PC-3 (cell line): ENCODE measurements at regions not wholly inside any gene's neighbourhood (a gene's known extent, or its start where the extent isn't known, plus 50 kb on each side); places are given as distances from the start of the nearest gene placed in this dataset.

Source experiments
- ATAC-seq: fragments of 200-7000 bp; cut with Tn5 transposase; 2 replicates; pipeline ENCODE4 v1.9.1; 2020; ENCODE audit warnings: mild to moderate bottlenecking, moderate library complexity
- BruUV-seq: library from RNA; stranded (reverse); fragments of 400-500 nt; replicated peaks from 2 replicates; lab custom pipeline; 2021; lab: Mats Ljungman, UMichigan
- CTCF ChIA-PET: fragments of 300-600 bp; sonication (Branson Sonifier 250); formaldehyde crosslinking; loops from one replicate; lab custom pipeline; 2022; ENCODE audit warnings: antibody characterized with exemption; lab: Charles Lee
- POLR2A ChIA-PET: fragments of 300-600 bp; sonication (Branson Sonifier 250); formaldehyde crosslinking; loops from one replicate; lab custom pipeline; 2022; ENCODE audit warnings: antibody characterized with exemption; ENCODE audit not compliant: unreplicated experiment; lab: Charles Lee
- DNase-seq: peaks from one replicate; pipeline ENCODE4 v3.0.0-alpha.2; 2015
- H2AFZ ChIP-seq: fragments of 300-600 bp; sonication (generic); 2 replicates; pipeline ENCODE4 v1.6.0; 2016; ENCODE audit warnings: antibody characterized with exemption, low read length
- H3F3A ChIP-seq: fragments of 300-600 bp; sonication (generic); one replicate; pipeline ENCODE4 v1.6.0; 2017; ENCODE audit warnings: antibody characterized with exemption, low read length, control low read depth, mild to moderate bottlenecking; ENCODE audit not compliant: unreplicated experiment
- H3K27ac ChIP-seq: fragments of 300-600 bp; sonication (generic); 2 replicates; pipeline ENCODE4 v1.5.1; 2016; ENCODE audit warnings: mild to moderate bottlenecking, low read length
- H3K27me3 ChIP-seq: fragments of 300-600 bp; sonication (generic); 2 replicates; pipeline ENCODE4 v1.6.1; 2016; ENCODE audit warnings: low read length, mixed read lengths
- H3K36me3 ChIP-seq: fragments of 300-600 bp; sonication (generic); 2 replicates; pipeline ENCODE4 v1.6.1; 2016; ENCODE audit warnings: low read depth, mixed run types, low read length, mixed read lengths
- H3K4me1 ChIP-seq: fragments of 300-600 bp; sonication (generic); 2 replicates; pipeline ENCODE4 v1.5.1; 2016; ENCODE audit warnings: low read length; ENCODE audit not compliant: insufficient read depth
- H3K4me2 ChIP-seq: fragments of 300-600 bp; sonication (generic); 2 replicates; pipeline ENCODE4 v1.6.0; 2016; ENCODE audit warnings: low read length
- H3K4me3 ChIP-seq: fragments of 300-600 bp; sonication (generic); 2 replicates; pipeline ENCODE4 v1.5.1; 2016; ENCODE audit warnings: mild to moderate bottlenecking, low read length, mixed read lengths
- H3K79me2 ChIP-seq: fragments of 300-600 bp; sonication (generic); 2 replicates; pipeline ENCODE4 v1.6.1; 2017; ENCODE audit warnings: low read length, mixed read lengths
- H3K9ac ChIP-seq: fragments of 300-600 bp; sonication (generic); 2 replicates; pipeline ENCODE4 v1.6.0; 2016; ENCODE audit warnings: mild to moderate bottlenecking, low read length
- H3K9me2 ChIP-seq: fragments of 300-600 bp; sonication (generic); replicated peaks from 2 replicates; pipeline ENCODE4 v1.6.1; 2016; ENCODE audit warnings: mixed run types, low read length, mixed read lengths
- H3K9me3 ChIP-seq: fragments of 300-600 bp; sonication (generic); 2 replicates; pipeline ENCODE4 v1.6.1; 2016; ENCODE audit warnings: low read length, mixed read lengths
- H4K20me1 ChIP-seq: fragments of 300-600 bp; sonication (generic); 2 replicates; pipeline ENCODE4 v1.6.1; 2016; ENCODE audit warnings: low read length, mixed read lengths
- CTCF ChIP-seq: fragments of 300-600 bp; sonication (generic); conservative IDR thresholded peaks from 2 replicates; pipeline ENCODE4 v1.5.1; 2017; ENCODE audit warnings: antibody characterized with exemption, low read depth, mild to moderate bottlenecking, low read length
- EZH2 ChIP-seq: fragments of 300-600 bp; sonication (generic); IDR thresholded peaks from one replicate; pipeline ENCODE4 v1.6.1; 2017; ENCODE audit warnings: antibody characterized with exemption, mild to moderate bottlenecking, low read length; ENCODE audit not compliant: unreplicated experiment
- EZH2phosphoT487 ChIP-seq: fragments of 300-600 bp; sonication (generic); IDR thresholded peaks from 2 replicates; pipeline ENCODE4 v1.6.1; 2018; ENCODE audit warnings: mild to moderate bottlenecking, antibody characterized with exemption, low read length, borderline replicate concordance
- intact Hi-C: fragments of 100-400 bp; cut with micrococcal nuclease; formaldehyde crosslinking; loops from 2 replicates; pipeline ENCODE4 v1.9.0; 2023

DNA sequence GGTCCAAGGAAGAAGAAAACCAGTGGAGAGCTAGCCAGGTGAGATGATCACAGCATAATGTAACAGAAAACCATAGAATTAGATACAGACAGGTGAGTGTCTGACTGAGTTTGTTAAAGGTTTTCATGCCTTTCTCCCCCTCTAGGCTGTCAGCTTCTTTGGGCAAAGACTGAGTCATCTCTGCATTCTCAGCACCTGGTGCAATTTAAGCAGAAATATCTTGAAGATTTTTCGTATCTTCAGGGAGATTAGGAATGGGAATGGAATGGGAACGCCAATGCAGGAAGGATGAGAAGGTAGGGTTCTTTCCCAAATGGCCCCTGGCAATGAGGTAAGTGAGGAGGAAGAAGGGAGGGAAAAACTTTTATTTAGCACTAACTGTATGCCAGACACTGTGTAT, 122.0 kb upstream of the SLC7A14 start:
- H3K27ac ChIP-seq, result no peak overlapping the region
- ChIA-PET CTCF (interaction anchor here (0.6 to 1.3 kb wide), 2 partner anchors 104 to 122 kb away, joined by 3 read pairs; partner anchors contain the start of gene SLC7A14), POLR2A (no interaction called here)
- no peaks in the 10 kb centered on the region for H3F3A ChIP-seq
- no peaks in the 10 kb centered on the region for H3K27me3 ChIP-seq
- DNase-seq (peak; percentile 90), ATAC-seq (peak; percentile 70)
- H2AFZ ChIP-seq, result no peak overlapping the region
- 0 out of 2 replicates have a peak overlapping the region, but pooled peaks have one; percentile 3 for H3K4me2 ChIP-seq
- no peak overlapping the region for H3K9ac ChIP-seq
- no peaks in the 10 kb centered on the region for H3K79me2 ChIP-seq
- intact Hi-C loops, result no loop called here
- TF ChIP-seq EZH2phosphoT487, result no peak
- TF ChIP-seq CTCF, result no peak
- no peak for TF ChIP-seq EZH2
- peaks cover 22% of the 10 kb centered on the region for H3K4me1 ChIP-seq
- no peaks in the 10 kb centered on the region for H3K9me2 ChIP-seq
- no peaks in the 10 kb centered on the region for H4K20me1 ChIP-seq
- no TSS peak for BruUV-seq
- peaks cover 10% of the 10 kb centered on the region for H3K9me3 ChIP-seq
- H3K4me3 ChIP-seq, result no peak overlapping the region
- peaks cover 8% of the 10 kb centered on the region; the same call in 1 of the 2 replicates for H3K36me3 ChIP-seq

DNA sequence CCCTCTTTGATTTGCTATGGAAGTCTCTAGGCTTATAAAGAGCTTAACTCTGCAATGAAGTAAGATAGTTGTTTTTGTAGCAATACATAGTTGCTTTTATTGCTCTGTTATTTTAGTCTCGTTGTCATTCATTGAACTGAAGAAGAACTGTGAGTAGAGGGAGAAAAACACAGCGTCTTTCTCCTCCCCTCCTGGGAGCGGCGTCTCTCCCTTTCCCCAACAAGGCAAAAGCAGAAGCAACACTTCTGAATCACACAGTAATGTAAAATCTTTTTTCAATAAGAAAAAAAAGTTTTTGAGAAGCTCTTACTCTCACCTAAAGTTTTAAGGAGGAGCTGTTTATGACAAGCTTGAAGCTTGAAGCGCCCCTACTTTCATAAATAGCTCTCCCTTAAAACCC, 119.3 kb upstream of the SLC7A14 start:
- H3K27me3 ChIP-seq, result no peaks in the 10 kb centered on the region
- H4K20me1 ChIP-seq, result no peaks in the 10 kb centered on the region
- ChIA-PET CTCF (no interaction called here), POLR2A (no interaction called here)
- no peak overlapping the region for H2AFZ ChIP-seq
- no peaks in the 10 kb centered on the region for H3K9me2 ChIP-seq
- no peak overlapping the region for H3K27ac ChIP-seq
- H3K4me1 ChIP-seq, result peaks cover 27% of the 10 kb centered on the region
- no peak overlapping the region for H3K4me2 ChIP-seq
- no peak overlapping the region for H3K4me3 ChIP-seq
- no peaks in the 10 kb centered on the region for H3F3A ChIP-seq
- peaks cover 9% of the 10 kb centered on the region for H3K9me3 ChIP-seq
- no peak for DNase-seq
- H3K9ac ChIP-seq, result no peak overlapping the region
- intact Hi-C loops, result no loop called here
- no TSS peak for BruUV-seq
- no peak for ATAC-seq
- H3K36me3 ChIP-seq, result peaks cover 7% of the 10 kb centered on the region; the same call in 1 of the 2 replicates
- TF ChIP-seq EZH2, result no peak
- TF ChIP-seq EZH2phosphoT487, result no peak
- no peak for TF ChIP-seq CTCF
- H3K79me2 ChIP-seq, result no peaks in the 10 kb centered on the region

DNA sequence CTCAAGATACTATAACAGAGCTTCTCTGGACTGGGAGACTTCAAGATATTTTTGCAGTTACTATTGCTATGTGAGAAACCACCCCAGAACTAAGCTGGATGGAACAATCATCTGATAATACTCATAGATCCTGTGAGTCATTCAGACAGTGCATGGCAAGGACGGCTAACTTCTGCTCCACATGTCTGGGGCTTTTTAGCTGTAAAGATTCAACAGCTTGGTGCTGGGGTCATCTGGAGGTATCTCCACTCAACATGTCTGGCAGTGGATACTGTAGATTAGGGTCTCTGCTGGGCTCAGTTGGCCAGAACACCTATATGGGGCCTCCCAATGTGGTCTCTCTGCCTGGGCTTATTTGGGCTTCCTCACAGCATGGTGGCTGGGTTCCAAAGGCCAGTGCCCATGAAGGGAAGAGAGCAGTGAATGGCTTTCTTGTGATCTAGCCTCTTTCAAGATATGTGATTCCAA, 117.3 kb upstream of the SLC7A14 start:
- peak overlapping the region; percentile 28 for H3K27ac ChIP-seq
- no peaks in the 10 kb centered on the region for H3K9me3 ChIP-seq
- intact Hi-C loops, result no loop called here
- H2AFZ ChIP-seq, result peak overlapping the region; percentile 39; the same call in 1 of the 2 replicates
- H3K79me2 ChIP-seq, result no peaks in the 10 kb centered on the region
- no TSS peak for BruUV-seq
- H3K36me3 ChIP-seq, result no peaks in the 10 kb centered on the region
- no peaks in the 10 kb centered on the region for H4K20me1 ChIP-seq
- peak; percentile 95 for ATAC-seq
- peaks cover 24% of the 10 kb centered on the region for H3K4me1 ChIP-seq
- peak overlapping the region; percentile 4; the same call in 1 of the 2 replicates for H3K4me2 ChIP-seq
- CTCF ChIA-PET, result no interaction called here
- H3K27me3 ChIP-seq, result no peaks in the 10 kb centered on the region
- no peaks in the 10 kb centered on the region for H3F3A ChIP-seq
- H3K9me2 ChIP-seq, result no peaks in the 10 kb centered on the region
- DNase-seq, result peak; percentile 76
- no peak overlapping the region for H3K4me3 ChIP-seq
- TF ChIP-seq EZH2, result no peak
- no peak for TF ChIP-seq EZH2phosphoT487
- no peak for TF ChIP-seq CTCF
- POLR2A ChIA-PET, result no interaction called here
- H3K9ac ChIP-seq, result no peak overlapping the region
